ENCODE measurements at regions not wholly inside any gene's neighbourhood (a gene's known extent, or its start where the extent isn't known, plus 50 kb on each side); places are given as distances from the start of the nearest gene placed in this dataset.
"Not testable (repeated sequence)": the region's sequence is repeated elsewhere in the genome, so short reads cannot be mapped to it uniquely, and the experiment has no call there.

GRCh38 chr7:70887186-70887585 is 244.8 kb upstream of the GALNT17 start:
- peaks cover 0 to 15% (median 3%) of the 10 kb centered on the region in 6 donors for H3K9me3 Mint-ChIP-seq
- no peak overlapping the region for H3K4me3 Mint-ChIP-seq

GRCh38 chr7:70890147-70890969 is 241.6 kb upstream of the GALNT17 start:
- no peak overlapping the region for H3K27ac Mint-ChIP-seq

More at GRCh38 chr7:70887186-70887585, 244.8 kb upstream of the GALNT17 start:
- peaks cover 0 to 4% (median 0%) of the 10 kb centered on the region in 3 donors for H3K27me3 Mint-ChIP-seq (ENCODE audit: low read depth in 3 of 3)
- no peak for DNase-seq
- no peak overlapping the region for H3K27ac Mint-ChIP-seq
- no peaks in the 10 kb centered on the region for H3K4me1 Mint-ChIP-seq
- no peaks in the 10 kb centered on the region for H3K36me3 Mint-ChIP-seq

GRCh38 chr7:70893422-70893821 is 238.5 kb upstream of the GALNT17 start:
- Mint-ChIP-seq H3K27me3 (ENCODE audit: low read depth in 3 of 3) (peaks cover 0 to 3% (median 2%) of the 10 kb centered on the region in 3 donors), H3K4me1 (no peaks in the 10 kb centered on the region), H3K9me3 (peaks cover 0 to 6% (median 2%) of the 10 kb centered on the region in 6 donors), H3K4me3 (no peak overlapping the region), H3K36me3 (no peaks in the 10 kb centered on the region), H3K27ac (no peak overlapping the region)
- no peak for DNase-seq

More at GRCh38 chr7:70890147-70890969, 241.6 kb upstream of the GALNT17 start:
- Mint-ChIP-seq H3K9me3 (peaks cover 0 to 10% (median 3%) of the 10 kb centered on the region in 6 donors), H3K4me1 (no peaks in the 10 kb centered on the region), H3K4me3 (no peak overlapping the region), H3K27me3 (ENCODE audit: low read depth in 3 of 3) (peaks cover 0 to 7% (median 0%) of the 10 kb centered on the region in 3 donors), H3K36me3 (no peaks in the 10 kb centered on the region)
- no peak for DNase-seq

GRCh38 chr7:70893971-70894715 is 237.8 kb upstream of the GALNT17 start:
- H3K4me3 Mint-ChIP-seq: no peak overlapping the region
- H3K9me3 Mint-ChIP-seq: peaks cover 0 to 6% (median 2%) of the 10 kb centered on the region in 6 donors
- no peaks in the 10 kb centered on the region for H3K4me1 Mint-ChIP-seq
- DNase-seq: no peak
- H3K36me3 Mint-ChIP-seq: no peaks in the 10 kb centered on the region
- H3K27me3 Mint-ChIP-seq (ENCODE audit: low read depth in 3 of 3): peaks cover 0 to 3% (median 2%) of the 10 kb centered on the region in 3 donors
- no peak overlapping the region for H3K27ac Mint-ChIP-seq

- Mint-ChIP-seq H3K36me3 (no peaks in the 10 kb centered on the region), H3K27ac (no peak overlapping the region), H3K27me3 (ENCODE audit: low read depth in 3 of 3) (peaks cover 0 to 3% (median 2%) of the 10 kb centered on the region in 3 donors), H3K4me1 (no peaks in the 10 kb centered on the region), H3K4me3 (no peak overlapping the region), H3K9me3 (peaks cover 0 to 5% (median under 1%) of the 10 kb centered on the region in 6 donors)
- DNase-seq: no peak
These were observed 237.1 kb upstream of the GALNT17 start for GRCh38 chr7:70894799-70895198.

- H3K36me3 Mint-ChIP-seq; H3K27me3 Mint-ChIP-seq (ENCODE audit: low read depth in 3 of 3); H3K4me3 Mint-ChIP-seq; H3K9me3 Mint-ChIP-seq; H3K27ac Mint-ChIP-seq; DNase-seq; H3K4me1 Mint-ChIP-seq: not testable (repeated sequence)
These were observed 236.4 kb upstream of the GALNT17 start for GRCh38 chr7:70895337-70896200.

GRCh38 chr7:70907259-70908247 is 224.4 kb upstream of the GALNT17 start:
- Mint-ChIP-seq H3K4me3 (no peak overlapping the region), H3K27me3 (ENCODE audit: low read depth in 3 of 3) (peaks cover 0 to 4% (median 2%) of the 10 kb centered on the region in 3 donors), H3K27ac (no peak overlapping the region), H3K9me3 (peaks cover 0 to 8% (median 2%) of the 10 kb centered on the region in 6 donors), H3K4me1 (no peaks in the 10 kb centered on the region), H3K36me3 (no peaks in the 10 kb centered on the region)
- no peak for DNase-seq

GRCh38 chr7:70913924-70914323 is 218.0 kb upstream of the GALNT17 start:
- Mint-ChIP-seq H3K4me3 (no peak overlapping the region), H3K4me1 (no peaks in the 10 kb centered on the region)

GRCh38 chr7:70915067-70915466 is 216.9 kb upstream of the GALNT17 start:
- no peaks in the 10 kb centered on the region for H3K4me1 Mint-ChIP-seq
- H3K27ac Mint-ChIP-seq: no peak overlapping the region
- H3K27me3 Mint-ChIP-seq (ENCODE audit: low read depth in 3 of 3): peaks cover 0 to 2% (median 0%) of the 10 kb centered on the region in 3 donors
- DNase-seq: no peak
- peaks cover 0 to 5% (median 0%) of the 10 kb centered on the region in 6 donors for H3K9me3 Mint-ChIP-seq
- no peaks in the 10 kb centered on the region for H3K36me3 Mint-ChIP-seq
- no peak overlapping the region for H3K4me3 Mint-ChIP-seq

More at GRCh38 chr7:70913924-70914323, 218.0 kb upstream of the GALNT17 start:
- Mint-ChIP-seq H3K9me3 (peaks cover 0 to 5% (median 0%) of the 10 kb centered on the region in 6 donors), H3K27me3 (ENCODE audit: low read depth in 3 of 3) (peaks cover 0 to 2% (median 1%) of the 10 kb centered on the region in 3 donors), H3K27ac (no peak overlapping the region), H3K36me3 (no peaks in the 10 kb centered on the region)
- DNase-seq: no peak

GRCh38 chr7:70919481-70920073 is 212.4 kb upstream of the GALNT17 start:
- no peak for DNase-seq
- Mint-ChIP-seq H3K4me3 (no peak overlapping the region), H3K27me3 (ENCODE audit: low read depth in 3 of 3) (no peaks in the 10 kb centered on the region), H3K9me3 (peaks cover 0 to 4% (median 2%) of the 10 kb centered on the region in 6 donors), H3K36me3 (no peaks in the 10 kb centered on the region), H3K27ac (no peak overlapping the region), H3K4me1 (no peaks in the 10 kb centered on the region)

GRCh38 chr7:70920876-70921275 is 211.1 kb upstream of the GALNT17 start:
- Mint-ChIP-seq H3K36me3 (no peaks in the 10 kb centered on the region), H3K27ac (no peak overlapping the region), H3K4me1 (no peaks in the 10 kb centered on the region), H3K9me3 (peaks cover 0 to 10% (median 2%) of the 10 kb centered on the region in 6 donors), H3K4me3 (no peak overlapping the region), H3K27me3 (ENCODE audit: low read depth in 3 of 3) (no peaks in the 10 kb centered on the region)
- no peak for DNase-seq

- Mint-ChIP-seq H3K27me3 (ENCODE audit: low read depth in 3 of 3) (peaks cover 0 to 2% (median 0%) of the 10 kb centered on the region in 3 donors), H3K27ac (no peak overlapping the region), H3K4me1 (no peaks in the 10 kb centered on the region), H3K9me3 (peaks cover 0 to 10% (median under 1%) of the 10 kb centered on the region in 6 donors), H3K36me3 (no peaks in the 10 kb centered on the region), H3K4me3 (no peak overlapping the region)
- DNase-seq: no peak
These were observed 208.6 kb upstream of the GALNT17 start for GRCh38 chr7:70923181-70923845.
